Transverse colon (tissue), 4 donors: ENCODE measurements at regions not wholly inside any gene's neighbourhood (a gene's known extent, or its start where the extent isn't known, plus 50 kb on each side); places are given as distances from the start of the nearest gene placed in this dataset.

Experiments
- DNase-seq: peaks from one replicate; pipeline ENCODE4 v3.0.0-alpha.2; 2019
- H3K27ac ChIP-seq, 4 donors: fragments of 200-600 bp; sonication (generic); 2 replicates each; pipeline ENCODE4 v1.5.1; 2016 to 2018; ENCODE audit warnings: inconsistent platforms in 4 of 4
- H3K27me3 ChIP-seq: fragments of 200-600 bp; sonication (generic); 2 replicates; pipeline ENCODE4 v1.5.1; 2017; ENCODE audit warnings: inconsistent platforms
- H3K36me3 ChIP-seq, 4 donors: fragments of 200-600 bp; sonication (generic); 2 replicates each; pipeline ENCODE4 v1.5.1; 2017 to 2019; ENCODE audit warnings: inconsistent platforms in 4 of 4
- H3K4me1 ChIP-seq, 4 donors: fragments of 200-600 bp; sonication (generic); 2 replicates each; pipeline ENCODE4 v1.5.1; 2017 to 2020; ENCODE audit warnings: inconsistent platforms in 4 of 4
- H3K4me3 ChIP-seq, 4 donors: fragments of 200-600 bp; sonication (generic); 1 replicate in 1 of 4; 2 replicates in 3 of 4; pipeline versions ENCODE4 v1.5.1 to v1.6.1; 2017 to 2019; ENCODE audit warnings: inconsistent platforms in 4 of 4
- H3K9me3 ChIP-seq, 2 donors: fragments of 200-600 bp; sonication (generic); 2 replicates each; pipeline ENCODE4 v1.5.1; 2017 to 2019; ENCODE audit warnings: inconsistent platforms in 2 of 2
- EP300 ChIP-seq: sonication (generic); formaldehyde crosslinking; IDR thresholded peaks from one replicate; pipeline ENCODE4 v1.6.1; 2017; ENCODE audit warnings: antibody characterized with exemption, low read depth
- POLR2A ChIP-seq: fragments of 450-650 bp; IDR thresholded peaks from one replicate; pipeline ENCODE4 v1.6.1; 2016; ENCODE audit warnings: antibody characterized with exemption, mild to moderate bottlenecking, moderate library complexity
- POLR2AphosphoS5 ChIP-seq, 3 donors: sonication (generic); formaldehyde crosslinking; IDR thresholded peaks; one replicate each; pipeline ENCODE4 v1.6.1; 2016; ENCODE audit warnings: antibody characterized with exemption in 3 of 3
- WGBS, 2 donors: methylation state at CpG; one replicate each; pipeline ENCODE4 v1.1.5; 2018; ENCODE audit warnings: low coverage in 1 of 2; 5-methylcytosine and 5-hydroxymethylcytosine counted together
- in situ Hi-C, 4 donors: fragments of 200-750 bp; cut with MboI; loops; one replicate each; pipeline versions ENCODE4 v1.15.0 to v1.15.1; 2017; ENCODE audit warnings: low sequenced_read_pairs in 3 of 4, low pct_ligation_motif_present in 1 of 4, low pct_unique_long_range_greater_than_20kb in 1 of 4
- intact Hi-C: fragments of 100-400 bp; cut with DNase I; formaldehyde crosslinking; loops from one replicate; pipeline ENCODE4 v1.15.1; 2023; ENCODE audit warnings: low total_unique reads
- TF ChIP-seq, protein P1 (sequence below), 5 experiments: fragments of 200-600 bp in 3 of 5; fragments of 450-650 bp in 2 of 5; sonication (generic) in 3 of 5; IDR thresholded peaks; 1 replicate in 2 of 5; 2 replicates in 3 of 5; pipeline ENCODE4 v1.5.1; 2016 to 2017; ENCODE audit warnings: antibody characterized with exemption in 5 of 5, inconsistent platforms in 3 of 5, mild to moderate bottlenecking in 2 of 5, moderate library complexity in 1 of 5

DNA sequence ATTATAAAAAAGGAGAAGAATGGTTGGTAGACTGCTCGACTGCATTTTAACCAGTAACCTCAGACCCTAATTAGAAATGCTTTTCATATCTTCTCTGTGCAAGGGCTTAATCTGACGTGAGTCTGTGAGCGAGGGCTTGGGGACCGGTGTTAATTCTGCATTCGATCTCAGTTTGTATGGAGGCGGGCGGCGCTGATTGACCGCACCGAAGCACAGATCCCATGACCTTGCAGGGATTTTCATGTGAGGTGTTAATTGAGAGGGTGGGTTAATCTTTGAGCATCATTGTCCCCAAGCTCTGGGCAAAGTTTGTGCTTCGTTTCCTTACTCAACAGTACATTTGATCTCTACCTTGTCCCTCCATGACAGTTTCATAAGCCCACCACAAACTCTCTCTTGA is 250.9 kb downstream of the NR2F2 start:
- no peak overlapping the region for H3K4me3 ChIP-seq
- H3K27me3 ChIP-seq = no peaks in the 10 kb centered on the region
- TF ChIP-seq POLR2AphosphoS5 (IDR thresholded peaks at IDR 0.05) (no peak), EP300 (no peak), POLR2A (no peak)
- TF ChIP-seq, protein P1, sequence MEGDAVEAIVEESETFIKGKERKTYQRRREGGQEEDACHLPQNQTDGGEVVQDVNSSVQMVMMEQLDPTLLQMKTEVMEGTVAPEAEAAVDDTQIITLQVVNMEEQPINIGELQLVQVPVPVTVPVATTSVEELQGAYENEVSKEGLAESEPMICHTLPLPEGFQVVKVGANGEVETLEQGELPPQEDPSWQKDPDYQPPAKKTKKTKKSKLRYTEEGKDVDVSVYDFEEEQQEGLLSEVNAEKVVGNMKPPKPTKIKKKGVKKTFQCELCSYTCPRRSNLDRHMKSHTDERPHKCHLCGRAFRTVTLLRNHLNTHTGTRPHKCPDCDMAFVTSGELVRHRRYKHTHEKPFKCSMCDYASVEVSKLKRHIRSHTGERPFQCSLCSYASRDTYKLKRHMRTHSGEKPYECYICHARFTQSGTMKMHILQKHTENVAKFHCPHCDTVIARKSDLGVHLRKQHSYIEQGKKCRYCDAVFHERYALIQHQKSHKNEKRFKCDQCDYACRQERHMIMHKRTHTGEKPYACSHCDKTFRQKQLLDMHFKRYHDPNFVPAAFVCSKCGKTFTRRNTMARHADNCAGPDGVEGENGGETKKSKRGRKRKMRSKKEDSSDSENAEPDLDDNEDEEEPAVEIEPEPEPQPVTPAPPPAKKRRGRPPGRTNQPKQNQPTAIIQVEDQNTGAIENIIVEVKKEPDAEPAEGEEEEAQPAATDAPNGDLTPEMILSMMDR (IDR thresholded peaks at IDR 0.05) = no peak
- intact Hi-C loops = no loop called here
- 90% methylated on average over 11 of the region's 11 CpGs; no CpG with 5 or more reads in 1 of the 2 donors for WGBS, 2 donors
- in situ Hi-C loops = no loop called here
- H3K27ac ChIP-seq = no peak overlapping the region
- DNase-seq = no peak
- H3K9me3 ChIP-seq = no peaks in the 10 kb centered on the region
- H3K36me3 ChIP-seq = no peaks in the 10 kb centered on the region
- H3K4me1 ChIP-seq = no peaks in the 10 kb centered on the region

DNA sequence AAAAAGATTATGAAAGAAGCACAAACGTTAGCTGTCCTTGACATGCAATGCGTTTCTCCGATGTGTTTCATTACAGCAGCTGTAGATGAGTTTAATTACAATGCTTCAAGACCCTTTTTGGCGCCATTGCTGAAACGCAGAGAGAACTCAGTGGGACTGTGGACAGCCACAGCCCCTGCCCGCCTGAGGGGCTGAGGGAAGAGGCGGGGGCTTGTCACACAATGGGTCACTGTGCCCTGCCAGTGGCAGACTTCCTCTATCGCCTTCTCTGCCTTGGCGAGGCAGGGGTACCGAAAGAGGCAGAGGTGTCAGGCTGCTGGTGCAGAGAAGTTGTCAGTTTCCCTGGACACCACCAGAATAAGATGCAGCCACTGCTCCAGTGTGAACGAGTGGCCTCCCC is 252.0 kb downstream of the NR2F2 start:
- Histone ChIP-seq H3K27me3 (no peaks in the 10 kb centered on the region), H3K4me1 (no peaks in the 10 kb centered on the region), H3K36me3 (no peaks in the 10 kb centered on the region), H3K9me3 (no peaks in the 10 kb centered on the region), H3K4me3 (no peak overlapping the region), H3K27ac (no peak overlapping the region)
- intact Hi-C loops (no loop called here), in situ Hi-C loops (no loop called here)
- DNase-seq = no peak
- no peak for TF ChIP-seq POLR2AphosphoS5 (IDR thresholded peaks at IDR 0.05)
- TF ChIP-seq POLR2A = no peak
- no peak for TF ChIP-seq EP300
- TF ChIP-seq, protein P1 (IDR thresholded peaks at IDR 0.05) = no peak
- 66 to 79% methylated on average over 6 to 11 of the region's 11 CpGs for WGBS, 2 donors

DNA sequence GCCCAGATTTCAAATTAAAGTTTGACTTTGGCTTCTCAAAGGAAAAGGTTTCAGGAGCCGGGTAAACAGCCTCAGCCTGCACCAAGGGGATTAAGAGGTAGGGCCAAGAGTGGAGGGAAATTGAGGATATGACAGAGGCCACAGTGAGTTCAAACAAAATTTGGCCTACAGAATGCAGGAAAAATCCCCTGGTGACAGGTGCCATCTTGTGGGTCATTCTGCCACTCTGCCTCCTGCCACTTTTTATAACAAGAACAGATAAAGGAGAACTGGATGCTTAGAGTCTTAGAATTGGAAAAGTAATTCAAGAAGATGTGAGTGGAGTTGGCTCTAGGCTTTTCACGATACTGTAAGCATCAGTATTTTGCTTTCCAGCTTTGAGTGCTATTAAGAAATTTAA is 253.2 kb downstream of the NR2F2 start:
- H3K27me3 ChIP-seq = no peaks in the 10 kb centered on the region
- TF ChIP-seq POLR2AphosphoS5 (IDR thresholded peaks at IDR 0.05) (no peak), POLR2A (no peak), EP300 (no peak)
- TF ChIP-seq, protein P1 (IDR thresholded peaks at IDR 0.05) = no peak
- WGBS, 2 donors = 85 to 86% methylated on average over 1 to 2 of the region's 2 CpGs
- no peaks in the 10 kb centered on the region for H3K4me1 ChIP-seq
- in situ Hi-C loops (no loop called here), intact Hi-C loops (no loop called here)
- DNase-seq = no peak
- H3K4me3 ChIP-seq = no peak overlapping the region
- no peaks in the 10 kb centered on the region for H3K36me3 ChIP-seq
- no peaks in the 10 kb centered on the region for H3K9me3 ChIP-seq
- no peak overlapping the region for H3K27ac ChIP-seq

DNA sequence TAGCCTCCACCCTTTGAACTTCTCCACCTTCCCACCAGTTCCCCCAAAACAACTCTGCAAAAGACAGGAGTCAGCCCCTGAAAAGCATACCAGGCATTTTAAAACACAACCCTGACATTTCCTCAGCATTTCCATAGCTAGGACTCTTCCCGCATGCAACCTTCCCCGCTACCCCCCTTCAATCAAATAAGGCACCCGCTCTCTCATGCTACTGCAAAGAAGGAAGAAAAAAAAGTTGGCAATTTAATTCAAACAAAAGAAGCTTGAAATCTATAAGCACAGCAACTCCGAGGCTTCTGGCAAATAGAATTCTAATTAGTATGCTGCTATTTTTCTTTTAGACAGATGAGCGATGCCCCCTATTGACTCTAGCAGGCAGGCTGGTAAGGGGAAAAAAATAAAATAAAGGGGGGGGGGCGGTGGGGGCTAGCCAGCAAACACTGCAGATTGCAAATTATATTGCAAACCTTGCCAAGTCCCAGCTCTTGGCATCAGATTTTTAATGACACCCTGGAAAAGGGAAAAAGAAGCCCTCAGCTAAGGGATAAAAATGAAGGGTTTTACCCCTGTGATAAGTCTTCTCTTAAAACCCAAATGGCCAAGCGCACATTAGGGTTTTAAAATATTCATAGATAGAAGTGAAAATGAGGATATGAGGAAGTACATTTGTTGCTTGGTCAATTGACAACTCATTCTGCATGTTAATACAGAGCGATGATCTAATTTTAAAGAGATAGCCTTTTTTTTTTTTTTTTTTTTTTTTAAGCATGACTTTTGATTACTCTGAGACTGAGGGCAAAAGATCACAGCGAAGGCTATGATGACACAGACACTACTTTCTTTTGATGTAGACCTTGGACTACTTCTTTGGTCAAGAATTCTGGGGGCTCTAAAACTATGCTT is 255.2 kb downstream of the NR2F2 start:
- H3K36me3 ChIP-seq = no peaks in the 10 kb centered on the region
- in situ Hi-C loops (no loop called here), intact Hi-C loops (no loop called here)
- no peak overlapping the region for H3K27ac ChIP-seq
- no peaks in the 10 kb centered on the region for H3K4me1 ChIP-seq
- H3K9me3 ChIP-seq = no peaks in the 10 kb centered on the region
- DNase-seq = no peak
- H3K4me3 ChIP-seq = no peak overlapping the region
- WGBS, 2 donors = 33 to 49% methylated on average over 7 to 9 of the region's 9 CpGs
- no peaks in the 10 kb centered on the region for H3K27me3 ChIP-seq
- TF ChIP-seq EP300 = no peak
- TF ChIP-seq, protein P1 (IDR thresholded peaks at IDR 0.05) = no peak
- no peak for TF ChIP-seq POLR2A
- TF ChIP-seq POLR2AphosphoS5 (IDR thresholded peaks at IDR 0.05) = no peak
